LNCaP clone FGC (cell line): ENCODE measurements at regions not wholly inside any gene's neighbourhood (a gene's known extent, or its start where the extent isn't known, plus 50 kb on each side); places are given as distances from the start of the nearest gene placed in this dataset.
"Not testable (repeated sequence)": the region's sequence is repeated elsewhere in the genome, so short reads cannot be mapped to it uniquely, and the experiment has no call there.

Experiments used
- DNase-seq: peaks from one replicate; pipeline ENCODE4 v3.0.0-alpha.2; 2011; ENCODE audit warnings: low read depth
- H3K4me3 ChIP-seq: 2 replicates; pipeline ENCODE4 v1.5.1; 2011; ENCODE audit warnings: mild to moderate bottlenecking, low read depth, low read length, control low read depth
- CTCF ChIP-seq: IDR thresholded peaks from 2 replicates; pipeline ENCODE4 v1.5.1; 2012; ENCODE audit warnings: mild to moderate bottlenecking; ENCODE audit not compliant: control insufficient read depth, insufficient read depth; ENCODE audit errors: extremely low read depth

GRCh38 chr10:62699148-62699547 is 105.4 kb upstream of the ADO start:
- no peak for TF ChIP-seq CTCF
- DNase-seq, result no peak
- H3K4me3 ChIP-seq, result no peak overlapping the region

- not testable (repeated sequence) for H3K4me3 ChIP-seq, DNase-seq
These were observed 100.4 kb upstream of the ADO start for GRCh38 chr10:62704121-62704520.

- no peak overlapping the region for H3K4me3 ChIP-seq
- no peak for TF ChIP-seq CTCF
- no peak for DNase-seq
These were observed 98.7 kb upstream of the ADO start for GRCh38 chr10:62705789-62706188.

- DNase-seq, result no peak
- no peak overlapping the region for H3K4me3 ChIP-seq
- no peak for TF ChIP-seq CTCF
These were observed 96.7 kb upstream of the ADO start for GRCh38 chr10:62707810-62708209.

- DNase-seq, result no peak
- no peak overlapping the region for H3K4me3 ChIP-seq
- no peak for TF ChIP-seq CTCF
These were observed 96.0 kb upstream of the ADO start for GRCh38 chr10:62708569-62708968.

- H3K4me3 ChIP-seq, result no peak overlapping the region
- no peak for DNase-seq
- no peak for TF ChIP-seq CTCF
These were observed 95.3 kb upstream of the ADO start for GRCh38 chr10:62709200-62709599.

GRCh38 chr10:62710182-62710581 is 94.3 kb upstream of the ADO start:
- TF ChIP-seq CTCF, result no peak
- DNase-seq, result no peak
- no peak overlapping the region for H3K4me3 ChIP-seq

- no peak overlapping the region for H3K4me3 ChIP-seq
- TF ChIP-seq CTCF, result no peak
- DNase-seq, result no peak
These were observed 89.1 kb upstream of the ADO start for GRCh38 chr10:62715383-62715782.
